ENCODE measurements at regions not wholly inside any gene's neighbourhood (a gene's known extent, or its start where the extent isn't known, plus 50 kb on each side); places are given as distances from the start of the nearest gene placed in this dataset.

- H3K27ac ChIP-seq, result no peak overlapping the region
- ChIA-PET CTCF (no interaction called here), POLR2A (ENCODE audit: low non-redundant PET) (no interaction called here)
- DNase-seq (ENCODE audit: low spot score), result no peak
- no peak for TF ChIP-seq CTCF (conservative IDR thresholded peaks at IDR 0.05; ENCODE audit: low read depth)
Observed at GRCh38 chr6:83792846-83793245, 60.3 kb upstream of the RIPPLY2 start.

GRCh38 chr6:83781506-83781905 is 71.7 kb upstream of the RIPPLY2 start:
- CTCF ChIA-PET, result no interaction called here
- H3K27ac ChIP-seq, result no peak overlapping the region
- POLR2A ChIA-PET (ENCODE audit: low non-redundant PET), result no interaction called here
- DNase-seq (ENCODE audit: low spot score), result no peak
- TF ChIP-seq CTCF (conservative IDR thresholded peaks at IDR 0.05; ENCODE audit: low read depth), result no peak

- no peak for DNase-seq (ENCODE audit: low spot score)
- no peak for TF ChIP-seq CTCF (conservative IDR thresholded peaks at IDR 0.05; ENCODE audit: low read depth)
- CTCF ChIA-PET, result no interaction called here
- H3K27ac ChIP-seq, result no peak overlapping the region
- POLR2A ChIA-PET (ENCODE audit: low non-redundant PET), result no interaction called here
Observed at GRCh38 chr6:83770910-83771309, 62.0 kb upstream of the SNAP91 start.

GRCh38 chr6:83769413-83769812 is 60.5 kb upstream of the SNAP91 start:
- POLR2A ChIA-PET (ENCODE audit: low non-redundant PET), result no interaction called here
- TF ChIP-seq CTCF (conservative IDR thresholded peaks at IDR 0.05; ENCODE audit: low read depth), result no peak
- H3K27ac ChIP-seq, result no peak overlapping the region
- no peak for DNase-seq (ENCODE audit: low spot score)
- CTCF ChIA-PET, result interaction anchor here (0.6 kb wide), 1 partner anchor 1588 kb away, joined by 8 read pairs; no protein-coding TSS in a partner anchor

- POLR2A ChIA-PET (ENCODE audit: low non-redundant PET), result no interaction called here
- TF ChIP-seq CTCF (conservative IDR thresholded peaks at IDR 0.05; ENCODE audit: low read depth), result no peak
- no peak overlapping the region for H3K27ac ChIP-seq
- DNase-seq (ENCODE audit: low spot score), result no peak
- CTCF ChIA-PET, result no interaction called here
Observed at GRCh38 chr6:83767033-83767432, 58.1 kb upstream of the SNAP91 start.

Measured in RWPE1 (cell line).